Keratinocyte (primary cell): ENCODE measurements at regions not wholly inside any gene's neighbourhood (a gene's known extent, or its start where the extent isn't known, plus 50 kb on each side); places are given as distances from the start of the nearest gene placed in this dataset.

Source experiments
- DNase-seq: peaks from one replicate; pipeline ENCODE4 v3.0.0-alpha.2; 2011; ENCODE audit warnings: low read depth, missing footprints, low spot score
- FAIRE-seq: peaks from 2 replicates; lab custom pipeline; 2011; peaks lifted over from hg19 to GRCh38; lab: Jason Lieb, UNC
- H2AFZ ChIP-seq: 2 replicates; pipeline ENCODE4 v1.6.0; 2012; ENCODE audit warnings: low read length, control low read depth, inconsistent platforms; ENCODE audit not compliant: control insufficient read depth
- H3K27ac ChIP-seq: 2 replicates; pipeline ENCODE4 v1.5.1; 2011; ENCODE audit warnings: low read length; ENCODE audit not compliant: control insufficient read depth, insufficient read depth
- H3K27me3 ChIP-seq: 3 replicates; pipeline ENCODE4 v1.6.0; 2011; ENCODE audit warnings: low read length; ENCODE audit not compliant: control insufficient read depth, insufficient read depth; ENCODE audit errors: extremely low read depth
- H3K36me3 ChIP-seq, 2 experiments: 2 replicates in 1 of 2; 3 replicates in 1 of 2; pipeline ENCODE4 v1.5.1; 2011; ENCODE audit warnings: low read length in 2 of 2, mild to moderate bottlenecking in 1 of 2; ENCODE audit not compliant: control insufficient read depth in 2 of 2, insufficient read depth in 2 of 2; ENCODE audit errors: extremely low read depth in 1 of 2
- H3K4me1 ChIP-seq: 3 replicates; pipeline ENCODE4 v1.5.1; 2011; ENCODE audit warnings: low read length; ENCODE audit not compliant: control insufficient read depth, insufficient read depth; ENCODE audit errors: extremely low read depth
- H3K4me2 ChIP-seq: 3 replicates; pipeline ENCODE4 v1.6.0; 2011; ENCODE audit warnings: low read depth, low read length; ENCODE audit not compliant: control insufficient read depth, insufficient read depth; ENCODE audit errors: extremely low read depth
- H3K4me3 ChIP-seq, 3 experiments: fragments of 200-600 bp in 1 of 3; sonication (generic) in 1 of 3; 2 replicates in 2 of 3; 3 replicates in 1 of 3; pipeline ENCODE4 v1.5.1; 2011 to 2016; ENCODE audit warnings: low read length in 3 of 3, mild to moderate bottlenecking in 3 of 3, control low read depth in 2 of 3, inconsistent platforms in 1 of 3, low read depth in 1 of 3, mixed read lengths in 1 of 3, mixed run types in 1 of 3, moderate library complexity in 1 of 3; ENCODE audit not compliant: control insufficient read depth in 2 of 3, insufficient read depth in 2 of 3; ENCODE audit errors: extremely low read depth in 1 of 3
- H3K79me2 ChIP-seq: 2 replicates; pipeline ENCODE4 v1.6.0; 2012; ENCODE audit warnings: low read length; ENCODE audit not compliant: control insufficient read depth, insufficient read depth
- H3K9ac ChIP-seq: 3 replicates; pipeline ENCODE4 v1.6.0; 2011; ENCODE audit warnings: low read length; ENCODE audit not compliant: control insufficient read depth, insufficient read depth; ENCODE audit errors: extremely low read depth
- H3K9me1 ChIP-seq: 3 replicates; pipeline ENCODE4 v1.6.0; 2011; ENCODE audit warnings: low read length; ENCODE audit not compliant: control insufficient read depth, insufficient read depth; ENCODE audit errors: extremely low read depth
- H3K9me3 ChIP-seq: 2 replicates; pipeline ENCODE4 v1.5.1; 2012; ENCODE audit warnings: low read depth, low read length; ENCODE audit not compliant: control insufficient read depth
- H4K20me1 ChIP-seq: 3 replicates; pipeline ENCODE4 v1.6.0; 2011; ENCODE audit warnings: low read length; ENCODE audit not compliant: control insufficient read depth, insufficient read depth; ENCODE audit errors: extremely low read depth
- CTCF ChIP-seq, 3 experiments: IDR thresholded peaks in 1 of 3; conservative IDR thresholded peaks in 1 of 3; optimal IDR thresholded peaks in 1 of 3; 2 replicates in 2 of 3; 3 replicates in 1 of 3; pipeline versions ENCODE3 to v1.5.1; 2011; ENCODE audit warnings: low read length in 3 of 3, mild to moderate bottlenecking in 3 of 3, moderate library complexity in 2 of 3, control low read depth in 1 of 3, inconsistent platforms in 1 of 3; ENCODE audit not compliant: insufficient read depth in 2 of 3; ENCODE audit errors: extremely low read depth in 1 of 3
- EZH2 ChIP-seq: IDR thresholded peaks from one replicate; pipeline ENCODE4 v1.6.1; 2012; ENCODE audit warnings: inconsistent platforms, mild to moderate bottlenecking, low read length, moderate library complexity
- dilution Hi-C: fragments of 300-500 bp; cut with MboI; formaldehyde crosslinking; loops from one replicate; pipeline ENCODE4 v1.7.0; 2020; ENCODE audit warnings: low sequenced_read_pairs; ENCODE audit not compliant: extremely low pct_ligation_motif_present

- no peak overlapping the region for H2AFZ ChIP-seq
- dilution Hi-C loops = no loop called here
Observed at GRCh38 chr18:2336690-2337392, 234.5 kb downstream of the METTL4 start.

GRCh38 chr18:2337552-2338141 lies 233.7 kb downstream of the METTL4 start:
- FAIRE-seq = peak; percentile 96

More at GRCh38 chr18:2336690-2337392, 234.5 kb downstream of the METTL4 start:
- FAIRE-seq (no peak), DNase-seq (no peak)
- Histone ChIP-seq H3K9me1 (no peaks in the 10 kb centered on the region), H3K9me3 (no peaks in the 10 kb centered on the region), H3K27ac (no peak overlapping the region), H3K79me2 (no peaks in the 10 kb centered on the region), H3K9ac (no peak overlapping the region), H3K4me3 (no peak overlapping the region), H3K27me3 (no peaks in the 10 kb centered on the region), H3K4me2 (no peak overlapping the region), H3K36me3 (no peaks in the 10 kb centered on the region), H3K4me1 (no peaks in the 10 kb centered on the region), H4K20me1 (no peaks in the 10 kb centered on the region)
- TF ChIP-seq EZH2 (no peak), CTCF (optimal IDR thresholded peaks at IDR 0.05 in 1 of 3, IDR thresholded peaks at IDR 0.05 in 1 of 3, conservative IDR thresholded peaks at IDR 0.05 in 1 of 3; ENCODE audit: extremely low read depth in 1 of 3, insufficient read depth in 2 of 3, low read length in 3 of 3) (no peak)

More at GRCh38 chr18:2337552-2338141, 233.7 kb downstream of the METTL4 start:
- H3K79me2 ChIP-seq = no peaks in the 10 kb centered on the region
- dilution Hi-C loops = no loop called here
- H3K4me1 ChIP-seq = no peaks in the 10 kb centered on the region
- H3K9ac ChIP-seq = no peak overlapping the region
- no peaks in the 10 kb centered on the region for H3K9me3 ChIP-seq
- H3K27me3 ChIP-seq = no peaks in the 10 kb centered on the region
- no peak overlapping the region for H3K27ac ChIP-seq
- DNase-seq = no peak
- H2AFZ ChIP-seq = no peak overlapping the region
- H4K20me1 ChIP-seq = no peaks in the 10 kb centered on the region
- no peaks in the 10 kb centered on the region for H3K9me1 ChIP-seq
- no peak overlapping the region for H3K4me2 ChIP-seq
- H3K4me3 ChIP-seq = no peak overlapping the region
- H3K36me3 ChIP-seq = no peaks in the 10 kb centered on the region
- no peak for TF ChIP-seq EZH2
- TF ChIP-seq CTCF (optimal IDR thresholded peaks at IDR 0.05 in 1 of 3, IDR thresholded peaks at IDR 0.05 in 1 of 3, conservative IDR thresholded peaks at IDR 0.05 in 1 of 3; ENCODE audit: extremely low read depth in 1 of 3, insufficient read depth in 2 of 3, low read length in 3 of 3) = peak; percentile 59 to 67 (median 63)
